ENCODE measurements at regions not wholly inside any gene's neighbourhood (a gene's known extent, or its start where the extent isn't known, plus 50 kb on each side); places are given as distances from the start of the nearest gene placed in this dataset.

DNA sequence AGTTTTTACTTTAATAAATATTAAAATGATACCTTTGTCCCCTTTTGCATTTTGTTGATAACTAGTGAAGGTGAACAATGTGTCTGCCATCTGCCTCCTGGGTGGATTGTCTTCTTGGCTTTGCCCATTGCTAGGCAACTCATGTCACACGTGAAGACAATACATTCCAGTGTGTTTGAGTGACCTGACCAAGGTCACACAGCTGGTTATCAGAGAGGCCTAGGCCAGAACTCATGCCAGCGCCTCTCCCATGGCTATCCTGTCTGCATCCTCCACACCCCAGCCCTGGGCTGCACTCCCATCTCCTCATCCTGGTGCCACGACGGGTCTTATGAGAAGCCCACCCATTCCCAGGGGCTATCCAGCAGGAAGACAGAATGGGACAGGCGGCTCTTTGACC is 108.7 kb downstream of the PLCE1 start:
- H3K9me3 ChIP-seq (ENCODE audit: low read length): no peaks in the 10 kb centered on the region
- no peak overlapping the region for H3K9ac ChIP-seq (ENCODE audit: low read length)
- H3K4me3 ChIP-seq (ENCODE audit: low read depth, low read length, poor library complexity, severe bottlenecking): no peak overlapping the region
- H3K4me2 ChIP-seq (ENCODE audit: low read length): no peak overlapping the region
- no peak overlapping the region for H2AFZ ChIP-seq (ENCODE audit: low read length)
- H3F3A ChIP-seq (ENCODE audit: insufficient read depth, low read length): no peaks in the 10 kb centered on the region
- H3K36me3 ChIP-seq (ENCODE audit: insufficient read depth, low read length): no peaks in the 10 kb centered on the region
- H3K27ac ChIP-seq (ENCODE audit: low read depth, low read length, poor library complexity, severe bottlenecking): no peak overlapping the region
- no peaks in the 10 kb centered on the region for H3K9me2 ChIP-seq (ENCODE audit: low read depth, low read length)
- H3K27me3 ChIP-seq (ENCODE audit: insufficient read depth, low read length): no peaks in the 10 kb centered on the region
- no peaks in the 10 kb centered on the region for H3K79me2 ChIP-seq (ENCODE audit: insufficient read depth, low read length)
- no peaks in the 10 kb centered on the region for H4K20me1 ChIP-seq (ENCODE audit: insufficient read depth, low read length)
- H3K4me1 ChIP-seq (ENCODE audit: insufficient read depth, low read length, severe bottlenecking): no peaks in the 10 kb centered on the region
- no peak for TF ChIP-seq EZH2 (IDR thresholded peaks at IDR 0.05; ENCODE audit: borderline replicate concordance, low read length)
- TF ChIP-seq, protein P1, sequence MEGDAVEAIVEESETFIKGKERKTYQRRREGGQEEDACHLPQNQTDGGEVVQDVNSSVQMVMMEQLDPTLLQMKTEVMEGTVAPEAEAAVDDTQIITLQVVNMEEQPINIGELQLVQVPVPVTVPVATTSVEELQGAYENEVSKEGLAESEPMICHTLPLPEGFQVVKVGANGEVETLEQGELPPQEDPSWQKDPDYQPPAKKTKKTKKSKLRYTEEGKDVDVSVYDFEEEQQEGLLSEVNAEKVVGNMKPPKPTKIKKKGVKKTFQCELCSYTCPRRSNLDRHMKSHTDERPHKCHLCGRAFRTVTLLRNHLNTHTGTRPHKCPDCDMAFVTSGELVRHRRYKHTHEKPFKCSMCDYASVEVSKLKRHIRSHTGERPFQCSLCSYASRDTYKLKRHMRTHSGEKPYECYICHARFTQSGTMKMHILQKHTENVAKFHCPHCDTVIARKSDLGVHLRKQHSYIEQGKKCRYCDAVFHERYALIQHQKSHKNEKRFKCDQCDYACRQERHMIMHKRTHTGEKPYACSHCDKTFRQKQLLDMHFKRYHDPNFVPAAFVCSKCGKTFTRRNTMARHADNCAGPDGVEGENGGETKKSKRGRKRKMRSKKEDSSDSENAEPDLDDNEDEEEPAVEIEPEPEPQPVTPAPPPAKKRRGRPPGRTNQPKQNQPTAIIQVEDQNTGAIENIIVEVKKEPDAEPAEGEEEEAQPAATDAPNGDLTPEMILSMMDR (IDR thresholded peaks at IDR 0.05; ENCODE audit: low read length): no peak

DNA sequence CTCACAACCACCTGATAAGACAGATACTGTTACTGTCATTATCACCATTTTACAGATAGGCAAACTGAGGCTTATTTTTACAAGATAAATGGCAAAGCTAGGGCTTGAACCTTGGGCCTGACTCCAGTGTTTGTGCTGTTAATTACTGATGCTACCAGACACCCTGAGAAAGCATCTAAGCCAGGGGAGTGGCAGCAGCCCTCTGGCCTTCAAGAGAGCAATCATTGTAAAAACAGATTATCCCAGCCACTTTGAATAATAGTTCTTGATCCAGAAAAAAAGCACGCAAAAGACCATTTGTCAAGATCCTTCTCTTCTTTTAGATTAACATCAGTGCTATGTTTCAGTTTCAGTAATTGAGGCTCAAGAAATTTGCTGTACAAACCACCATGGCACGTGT is 109.5 kb downstream of the PLCE1 start:
- no peak overlapping the region for H3K4me3 ChIP-seq (ENCODE audit: low read depth, low read length, poor library complexity, severe bottlenecking)
- no peak for TF ChIP-seq EZH2 (IDR thresholded peaks at IDR 0.05; ENCODE audit: borderline replicate concordance, low read length)
- TF ChIP-seq, protein P1 (IDR thresholded peaks at IDR 0.05; ENCODE audit: low read length): no peak
- no peaks in the 10 kb centered on the region for H4K20me1 ChIP-seq (ENCODE audit: insufficient read depth, low read length)
- no peaks in the 10 kb centered on the region for H3K36me3 ChIP-seq (ENCODE audit: insufficient read depth, low read length)
- no peaks in the 10 kb centered on the region for H3K4me1 ChIP-seq (ENCODE audit: insufficient read depth, low read length, severe bottlenecking)
- no peaks in the 10 kb centered on the region for H3K9me2 ChIP-seq (ENCODE audit: low read depth, low read length)
- H3F3A ChIP-seq (ENCODE audit: insufficient read depth, low read length): no peaks in the 10 kb centered on the region
- H3K9me3 ChIP-seq (ENCODE audit: low read length): no peaks in the 10 kb centered on the region
- H3K27me3 ChIP-seq (ENCODE audit: insufficient read depth, low read length): no peaks in the 10 kb centered on the region
- H3K27ac ChIP-seq (ENCODE audit: low read depth, low read length, poor library complexity, severe bottlenecking): no peak overlapping the region
- no peaks in the 10 kb centered on the region for H3K79me2 ChIP-seq (ENCODE audit: insufficient read depth, low read length)
- no peak overlapping the region for H3K4me2 ChIP-seq (ENCODE audit: low read length)
- H3K9ac ChIP-seq (ENCODE audit: low read length): no peak overlapping the region
- no peak overlapping the region for H2AFZ ChIP-seq (ENCODE audit: low read length)

DNA sequence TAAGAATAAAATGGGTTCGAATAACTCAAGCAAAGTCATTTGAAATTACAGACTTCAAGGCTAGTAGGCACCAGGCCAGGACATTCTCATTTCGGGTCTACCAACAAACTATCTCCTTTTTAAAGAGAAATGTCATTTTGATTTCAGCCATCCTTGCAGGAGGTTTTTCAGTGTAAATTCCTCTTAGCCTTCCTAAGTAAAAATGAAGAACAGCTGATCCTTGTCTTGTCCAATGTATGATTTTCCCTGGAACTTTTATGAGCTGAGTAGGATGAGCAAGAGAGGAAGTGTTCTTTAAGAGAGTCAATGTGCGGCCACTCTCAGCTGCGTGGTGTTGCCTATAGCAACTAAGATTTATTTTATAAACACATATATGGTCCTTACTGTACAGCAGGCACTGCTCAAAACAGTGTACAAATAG is 110.1 kb downstream of the PLCE1 start:
- no peaks in the 10 kb centered on the region for H4K20me1 ChIP-seq (ENCODE audit: insufficient read depth, low read length)
- no peak for TF ChIP-seq EZH2 (IDR thresholded peaks at IDR 0.05; ENCODE audit: borderline replicate concordance, low read length)

DNA sequence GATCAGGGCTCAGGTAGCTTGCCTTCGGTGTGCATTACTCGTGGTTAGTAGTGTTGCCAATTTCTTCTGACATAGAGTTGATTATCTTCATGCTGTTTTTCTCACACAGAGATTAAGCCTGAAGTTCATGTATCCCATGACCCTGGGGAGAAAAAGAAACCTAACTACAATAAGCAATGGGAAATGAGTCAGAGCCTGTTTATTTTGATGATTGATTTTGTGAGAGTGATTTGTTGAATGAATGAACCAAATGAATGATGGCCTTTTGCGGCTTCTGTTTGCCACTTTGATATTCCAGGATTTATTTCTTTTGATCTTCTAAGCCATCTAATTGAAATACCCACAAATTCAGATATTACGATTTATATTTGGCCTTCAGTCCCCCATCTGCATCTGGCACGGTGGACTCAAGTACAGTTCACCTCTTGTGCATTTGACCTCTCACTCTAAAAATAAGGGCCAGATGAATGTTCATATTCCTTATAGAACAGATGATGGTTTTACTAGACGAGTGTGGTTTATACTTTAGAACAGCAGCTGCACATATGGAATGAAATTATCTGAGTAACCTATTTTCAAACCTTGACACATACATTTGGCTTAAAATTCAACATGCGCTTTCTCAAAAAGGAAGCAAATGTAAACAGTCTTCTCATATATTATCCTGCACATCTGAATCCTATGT is 110.7 kb downstream of the PLCE1 start:
- H3K9ac ChIP-seq (ENCODE audit: low read length): no peak overlapping the region
- no peaks in the 10 kb centered on the region for H3K79me2 ChIP-seq (ENCODE audit: insufficient read depth, low read length)
- TF ChIP-seq, protein P1 (IDR thresholded peaks at IDR 0.05; ENCODE audit: low read length): no peak
- TF ChIP-seq EZH2 (IDR thresholded peaks at IDR 0.05; ENCODE audit: borderline replicate concordance, low read length): no peak
- no peak overlapping the region for H2AFZ ChIP-seq (ENCODE audit: low read length)
- H3K4me3 ChIP-seq (ENCODE audit: low read depth, low read length, poor library complexity, severe bottlenecking): no peak overlapping the region
- H3F3A ChIP-seq (ENCODE audit: insufficient read depth, low read length): no peaks in the 10 kb centered on the region
- H4K20me1 ChIP-seq (ENCODE audit: insufficient read depth, low read length): no peaks in the 10 kb centered on the region
- no peak overlapping the region for H3K4me2 ChIP-seq (ENCODE audit: low read length)
- no peaks in the 10 kb centered on the region for H3K36me3 ChIP-seq (ENCODE audit: insufficient read depth, low read length)
- no peaks in the 10 kb centered on the region for H3K9me2 ChIP-seq (ENCODE audit: low read depth, low read length)
- H3K27ac ChIP-seq (ENCODE audit: low read depth, low read length, poor library complexity, severe bottlenecking): no peak overlapping the region
- no peaks in the 10 kb centered on the region for H3K27me3 ChIP-seq (ENCODE audit: insufficient read depth, low read length)
- H3K4me1 ChIP-seq (ENCODE audit: insufficient read depth, low read length, severe bottlenecking): no peaks in the 10 kb centered on the region
- H3K9me3 ChIP-seq (ENCODE audit: low read length): no peaks in the 10 kb centered on the region

More for the DNA sequence above, 110.1 kb downstream of the PLCE1 start:
- no peaks in the 10 kb centered on the region for H3K9me3 ChIP-seq (ENCODE audit: low read length)
- H3K79me2 ChIP-seq (ENCODE audit: insufficient read depth, low read length): no peaks in the 10 kb centered on the region
- H3K36me3 ChIP-seq (ENCODE audit: insufficient read depth, low read length): no peaks in the 10 kb centered on the region
- no peak overlapping the region for H3K27ac ChIP-seq (ENCODE audit: low read depth, low read length, poor library complexity, severe bottlenecking)
- H3K9ac ChIP-seq (ENCODE audit: low read length): no peak overlapping the region
- H3K27me3 ChIP-seq (ENCODE audit: insufficient read depth, low read length): no peaks in the 10 kb centered on the region
- no peak overlapping the region for H2AFZ ChIP-seq (ENCODE audit: low read length)
- no peak overlapping the region for H3K4me2 ChIP-seq (ENCODE audit: low read length)
- H3F3A ChIP-seq (ENCODE audit: insufficient read depth, low read length): no peaks in the 10 kb centered on the region
- no peaks in the 10 kb centered on the region for H3K9me2 ChIP-seq (ENCODE audit: low read depth, low read length)
- no peak overlapping the region for H3K4me3 ChIP-seq (ENCODE audit: low read depth, low read length, poor library complexity, severe bottlenecking)
- H3K4me1 ChIP-seq (ENCODE audit: insufficient read depth, low read length, severe bottlenecking): no peaks in the 10 kb centered on the region

Measured in OCI-LY1 (cell line).